DOHH2 (cell line): ENCODE measurements at regions not wholly inside any gene's neighbourhood (a gene's known extent, or its start where the extent isn't known, plus 50 kb on each side); places are given as distances from the start of the nearest gene placed in this dataset.

Experiments
- EZH2phosphoT487 ChIP-seq: fragments of 200-600 bp; sonication (generic); IDR thresholded peaks from 2 replicates; pipeline ENCODE4 v1.6.1; 2017; ENCODE audit warnings: borderline replicate concordance, mild to moderate bottlenecking, antibody characterized with exemption, low read length, moderate library complexity, mixed read lengths
- TF ChIP-seq, protein P1 (sequence below): fragments of 200-600 bp; sonication (generic); IDR thresholded peaks from one replicate; pipeline ENCODE4 v1.5.1; 2014; ENCODE audit warnings: antibody characterized with exemption, mild to moderate bottlenecking, low read depth, low read length; ENCODE audit not compliant: poor library complexity, severe bottlenecking

DNA sequence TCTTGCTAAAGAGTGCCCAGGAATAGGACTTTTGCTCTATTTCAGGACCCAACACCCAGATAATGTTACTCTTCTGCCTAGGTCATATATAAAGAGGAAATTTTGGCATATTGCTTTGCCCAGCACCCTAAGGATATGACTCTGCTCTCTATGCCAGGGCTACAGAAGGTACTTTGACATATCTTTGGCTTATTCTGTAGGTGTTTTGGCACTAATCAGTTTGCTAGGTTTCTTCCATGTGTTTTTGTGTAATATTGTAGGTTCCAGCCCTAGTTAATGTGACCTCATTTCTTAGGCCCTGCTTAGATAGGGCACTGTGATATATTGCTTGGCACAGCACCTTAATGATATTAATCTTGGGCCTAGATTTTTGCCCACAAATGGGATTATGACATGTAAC, 842.9 kb upstream of the TSPY4 start:
- TF ChIP-seq, protein P1, sequence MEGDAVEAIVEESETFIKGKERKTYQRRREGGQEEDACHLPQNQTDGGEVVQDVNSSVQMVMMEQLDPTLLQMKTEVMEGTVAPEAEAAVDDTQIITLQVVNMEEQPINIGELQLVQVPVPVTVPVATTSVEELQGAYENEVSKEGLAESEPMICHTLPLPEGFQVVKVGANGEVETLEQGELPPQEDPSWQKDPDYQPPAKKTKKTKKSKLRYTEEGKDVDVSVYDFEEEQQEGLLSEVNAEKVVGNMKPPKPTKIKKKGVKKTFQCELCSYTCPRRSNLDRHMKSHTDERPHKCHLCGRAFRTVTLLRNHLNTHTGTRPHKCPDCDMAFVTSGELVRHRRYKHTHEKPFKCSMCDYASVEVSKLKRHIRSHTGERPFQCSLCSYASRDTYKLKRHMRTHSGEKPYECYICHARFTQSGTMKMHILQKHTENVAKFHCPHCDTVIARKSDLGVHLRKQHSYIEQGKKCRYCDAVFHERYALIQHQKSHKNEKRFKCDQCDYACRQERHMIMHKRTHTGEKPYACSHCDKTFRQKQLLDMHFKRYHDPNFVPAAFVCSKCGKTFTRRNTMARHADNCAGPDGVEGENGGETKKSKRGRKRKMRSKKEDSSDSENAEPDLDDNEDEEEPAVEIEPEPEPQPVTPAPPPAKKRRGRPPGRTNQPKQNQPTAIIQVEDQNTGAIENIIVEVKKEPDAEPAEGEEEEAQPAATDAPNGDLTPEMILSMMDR, result no peak
- TF ChIP-seq EZH2phosphoT487, result no peak
